ENCODE measurements at regions not wholly inside any gene's neighbourhood (a gene's known extent, or its start where the extent isn't known, plus 50 kb on each side); places are given as distances from the start of the nearest gene placed in this dataset.

- Mint-ChIP-seq H3K36me3 (peaks cover 11% of the 10 kb centered on the region), H3K9me3 (no peaks in the 10 kb centered on the region), H3K27me3 (peaks cover 7% of the 10 kb centered on the region), H3K4me3 (no peak overlapping the region), H3K27ac (no peak overlapping the region), H3K4me1 (peaks cover 30% of the 10 kb centered on the region)
- CTCF ChIA-PET = no interaction called here
- no peak for DNase-seq
Observed at GRCh38 chr6:30798494-30798893, 54.1 kb upstream of the IER3 start.

- Mint-ChIP-seq H3K27me3 (peaks cover 7% of the 10 kb centered on the region), H3K36me3 (peaks cover 7% of the 10 kb centered on the region), H3K9me3 (no peaks in the 10 kb centered on the region), H3K27ac (peak overlapping the region; percentile 20), H3K4me3 (no peak overlapping the region), H3K4me1 (peaks cover 44% of the 10 kb centered on the region)
- CTCF ChIA-PET = interaction anchor here (0.7 kb wide), 1 partner anchor 33 kb away, joined by 3 read pairs; no protein-coding TSS in a partner anchor
- DNase-seq = no peak
Observed at GRCh38 chr6:30795549-30796293, 51.4 kb upstream of the IER3 start.
